ENCODE measurements at regions not wholly inside any gene's neighbourhood (a gene's known extent, or its start where the extent isn't known, plus 50 kb on each side); places are given as distances from the start of the nearest gene placed in this dataset.
A peak's percentile ranks its signal among the peaks of the same experiment; 100 is the strongest.

GRCh38 chr3:194758716-194759115 lies 73.0 kb downstream of the FAM43A start:
- Histone ChIP-seq H3K4me1 (ENCODE audit: insufficient read depth, low read length) (no peaks in the 10 kb centered on the region), H3K27me3 (ENCODE audit: insufficient read depth, low read length) (no peaks in the 10 kb centered on the region), H3K4me3 (ENCODE audit: low read length) (no peak overlapping the region), H3K9me3 (ENCODE audit: low read depth, low read length) (no peaks in the 10 kb centered on the region)

- Histone ChIP-seq H3K4me3 (ENCODE audit: low read length) (no peak overlapping the region), H3K9me3 (ENCODE audit: low read depth, low read length) (no peaks in the 10 kb centered on the region), H3K4me1 (ENCODE audit: insufficient read depth, low read length) (no peaks in the 10 kb centered on the region)
These were observed 74.9 kb downstream of the FAM43A start for GRCh38 chr3:194760494-194761137.

GRCh38 chr3:194761384-194761783 lies 75.7 kb downstream of the FAM43A start:
- no peaks in the 10 kb centered on the region for H3K4me1 ChIP-seq (ENCODE audit: insufficient read depth, low read length)
- no peaks in the 10 kb centered on the region for H3K9me3 ChIP-seq (ENCODE audit: low read depth, low read length)
- H3K4me3 ChIP-seq (ENCODE audit: low read length): no peak overlapping the region
- no peaks in the 10 kb centered on the region for H3K27me3 ChIP-seq (ENCODE audit: insufficient read depth, low read length)

More at GRCh38 chr3:194760494-194761137, 74.9 kb downstream of the FAM43A start:
- no peaks in the 10 kb centered on the region for H3K27me3 ChIP-seq (ENCODE audit: insufficient read depth, low read length)

- Histone ChIP-seq H3K4me1 (ENCODE audit: insufficient read depth, low read length) (peaks cover 27% of the 10 kb centered on the region), H3K9me3 (ENCODE audit: low read depth, low read length) (no peaks in the 10 kb centered on the region), H3K27me3 (ENCODE audit: insufficient read depth, low read length) (no peaks in the 10 kb centered on the region), H3K4me3 (ENCODE audit: low read length) (no peak overlapping the region)
These were observed 81.2 kb downstream of the FAM43A start for GRCh38 chr3:194766845-194767244.

- no peak overlapping the region for H3K4me3 ChIP-seq (ENCODE audit: low read length)
- H3K4me1 ChIP-seq (ENCODE audit: insufficient read depth, low read length): peaks cover 27% of the 10 kb centered on the region
- H3K9me3 ChIP-seq (ENCODE audit: low read depth, low read length): no peaks in the 10 kb centered on the region
- no peaks in the 10 kb centered on the region for H3K27me3 ChIP-seq (ENCODE audit: insufficient read depth, low read length)
These were observed 81.9 kb downstream of the FAM43A start for GRCh38 chr3:194767446-194768207.

GRCh38 chr3:194768586-194768985 lies 82.9 kb downstream of the FAM43A start:
- Histone ChIP-seq H3K4me3 (ENCODE audit: low read length) (no peak overlapping the region), H3K27me3 (ENCODE audit: insufficient read depth, low read length) (no peaks in the 10 kb centered on the region), H3K4me1 (ENCODE audit: insufficient read depth, low read length) (peaks cover 27% of the 10 kb centered on the region), H3K9me3 (ENCODE audit: low read depth, low read length) (no peaks in the 10 kb centered on the region)

- H3K9me3 ChIP-seq (ENCODE audit: low read depth, low read length): no peaks in the 10 kb centered on the region
- H3K4me3 ChIP-seq (ENCODE audit: low read length): peak overlapping the region; percentile 31
- no peaks in the 10 kb centered on the region for H3K27me3 ChIP-seq (ENCODE audit: insufficient read depth, low read length)
- H3K4me1 ChIP-seq (ENCODE audit: insufficient read depth, low read length): peaks cover 27% of the 10 kb centered on the region
These were observed 83.4 kb downstream of the FAM43A start for GRCh38 chr3:194769020-194769643.

- Histone ChIP-seq H3K27me3 (ENCODE audit: insufficient read depth, low read length) (no peaks in the 10 kb centered on the region), H3K9me3 (ENCODE audit: low read depth, low read length) (no peaks in the 10 kb centered on the region), H3K4me1 (ENCODE audit: insufficient read depth, low read length) (peaks cover 19% of the 10 kb centered on the region), H3K4me3 (ENCODE audit: low read length) (no peak overlapping the region)
These were observed 86.7 kb downstream of the FAM43A start for GRCh38 chr3:194772241-194773000.

GRCh38 chr3:194773216-194773615 lies 87.5 kb downstream of the FAM43A start:
- Histone ChIP-seq H3K4me3 (ENCODE audit: low read length) (no peak overlapping the region), H3K4me1 (ENCODE audit: insufficient read depth, low read length) (peaks cover 14% of the 10 kb centered on the region), H3K9me3 (ENCODE audit: low read depth, low read length) (no peaks in the 10 kb centered on the region), H3K27me3 (ENCODE audit: insufficient read depth, low read length) (no peaks in the 10 kb centered on the region)

- H3K9me3 ChIP-seq (ENCODE audit: low read depth, low read length): no peaks in the 10 kb centered on the region
- H3K4me1 ChIP-seq (ENCODE audit: insufficient read depth, low read length): peaks cover 7% of the 10 kb centered on the region
- no peaks in the 10 kb centered on the region for H3K27me3 ChIP-seq (ENCODE audit: insufficient read depth, low read length)
- no peak overlapping the region for H3K4me3 ChIP-seq (ENCODE audit: low read length)
These were observed 88.2 kb downstream of the FAM43A start for GRCh38 chr3:194773771-194774455.

GRCh38 chr3:194775266-194775665 lies 89.6 kb downstream of the FAM43A start:
- Histone ChIP-seq H3K27me3 (ENCODE audit: insufficient read depth, low read length) (no peaks in the 10 kb centered on the region), H3K4me1 (ENCODE audit: insufficient read depth, low read length) (no peaks in the 10 kb centered on the region), H3K4me3 (ENCODE audit: low read length) (no peak overlapping the region), H3K9me3 (ENCODE audit: low read depth, low read length) (no peaks in the 10 kb centered on the region)

GRCh38 chr3:194775731-194776130 lies 90.0 kb downstream of the FAM43A start:
- no peaks in the 10 kb centered on the region for H3K4me1 ChIP-seq (ENCODE audit: insufficient read depth, low read length)
- H3K9me3 ChIP-seq (ENCODE audit: low read depth, low read length): no peaks in the 10 kb centered on the region
- no peak overlapping the region for H3K4me3 ChIP-seq (ENCODE audit: low read length)
- no peaks in the 10 kb centered on the region for H3K27me3 ChIP-seq (ENCODE audit: insufficient read depth, low read length)

- H3K27me3 ChIP-seq (ENCODE audit: insufficient read depth, low read length): no peaks in the 10 kb centered on the region
- no peaks in the 10 kb centered on the region for H3K9me3 ChIP-seq (ENCODE audit: low read depth, low read length)
- H3K4me1 ChIP-seq (ENCODE audit: insufficient read depth, low read length): no peaks in the 10 kb centered on the region
- no peak overlapping the region for H3K4me3 ChIP-seq (ENCODE audit: low read length)
These were observed 92.0 kb downstream of the FAM43A start for GRCh38 chr3:194777729-194778128.

- Histone ChIP-seq H3K27me3 (ENCODE audit: insufficient read depth, low read length) (no peaks in the 10 kb centered on the region), H3K4me3 (ENCODE audit: low read length) (no peak overlapping the region), H3K4me1 (ENCODE audit: insufficient read depth, low read length) (peaks cover under 1% of the 10 kb centered on the region), H3K9me3 (ENCODE audit: low read depth, low read length) (no peaks in the 10 kb centered on the region)
These were observed 94.1 kb downstream of the FAM43A start for GRCh38 chr3:194779729-194780224.
